ENCODE measurements at regions not wholly inside any gene's neighbourhood (a gene's known extent, or its start where the extent isn't known, plus 50 kb on each side); places are given as distances from the start of the nearest gene placed in this dataset.

DNA sequence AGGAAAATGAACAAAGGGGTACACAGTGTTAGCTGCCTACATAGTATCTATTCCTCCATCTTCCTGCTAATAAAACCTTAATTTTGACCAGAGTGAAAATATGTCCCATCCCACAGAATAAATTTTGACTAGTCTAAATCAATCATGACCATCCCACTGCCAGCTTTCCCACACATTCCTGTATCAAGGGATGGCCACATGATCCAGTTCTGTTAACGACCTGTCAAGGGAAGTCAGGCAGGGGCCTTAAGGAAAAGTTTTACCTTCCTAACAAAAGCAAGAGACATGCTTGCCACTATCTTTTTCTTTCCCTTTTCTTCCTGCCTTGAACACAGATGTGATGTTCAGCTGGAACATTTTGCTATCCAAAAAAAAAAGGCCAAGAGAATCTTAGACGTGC is 185.0 kb upstream of the CHAC2 start:
- no peak overlapping the region for H3K4me3 ChIP-seq (ENCODE audit: low read depth, low read length)
- TF ChIP-seq, protein P1, sequence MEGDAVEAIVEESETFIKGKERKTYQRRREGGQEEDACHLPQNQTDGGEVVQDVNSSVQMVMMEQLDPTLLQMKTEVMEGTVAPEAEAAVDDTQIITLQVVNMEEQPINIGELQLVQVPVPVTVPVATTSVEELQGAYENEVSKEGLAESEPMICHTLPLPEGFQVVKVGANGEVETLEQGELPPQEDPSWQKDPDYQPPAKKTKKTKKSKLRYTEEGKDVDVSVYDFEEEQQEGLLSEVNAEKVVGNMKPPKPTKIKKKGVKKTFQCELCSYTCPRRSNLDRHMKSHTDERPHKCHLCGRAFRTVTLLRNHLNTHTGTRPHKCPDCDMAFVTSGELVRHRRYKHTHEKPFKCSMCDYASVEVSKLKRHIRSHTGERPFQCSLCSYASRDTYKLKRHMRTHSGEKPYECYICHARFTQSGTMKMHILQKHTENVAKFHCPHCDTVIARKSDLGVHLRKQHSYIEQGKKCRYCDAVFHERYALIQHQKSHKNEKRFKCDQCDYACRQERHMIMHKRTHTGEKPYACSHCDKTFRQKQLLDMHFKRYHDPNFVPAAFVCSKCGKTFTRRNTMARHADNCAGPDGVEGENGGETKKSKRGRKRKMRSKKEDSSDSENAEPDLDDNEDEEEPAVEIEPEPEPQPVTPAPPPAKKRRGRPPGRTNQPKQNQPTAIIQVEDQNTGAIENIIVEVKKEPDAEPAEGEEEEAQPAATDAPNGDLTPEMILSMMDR (IDR thresholded peaks at IDR 0.05; ENCODE audit: borderline replicate concordance, insufficient read depth, low read depth, low read length), result no peak

DNA sequence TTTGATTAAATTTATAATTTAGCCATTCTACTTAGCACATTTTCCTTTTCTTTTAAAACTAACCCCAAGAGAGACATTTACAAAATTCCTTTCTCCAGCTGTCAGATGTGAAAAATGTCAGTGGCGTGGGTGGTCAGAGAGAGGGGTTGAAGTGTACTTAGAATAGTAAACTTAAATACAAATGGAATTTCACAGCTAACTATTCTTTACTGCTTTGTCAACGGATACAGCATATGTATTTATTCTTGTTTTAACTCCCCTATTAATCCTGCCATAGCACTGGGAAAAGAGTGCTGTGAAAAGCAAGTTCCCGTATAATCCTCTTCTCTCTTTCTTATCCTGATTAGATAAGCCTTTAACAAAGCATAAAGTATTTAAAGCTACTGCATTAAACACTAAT is 191.4 kb upstream of the CHAC2 start:
- TF ChIP-seq, protein P1 (IDR thresholded peaks at IDR 0.05; ENCODE audit: borderline replicate concordance, insufficient read depth, low read depth, low read length), result no peak

DNA sequence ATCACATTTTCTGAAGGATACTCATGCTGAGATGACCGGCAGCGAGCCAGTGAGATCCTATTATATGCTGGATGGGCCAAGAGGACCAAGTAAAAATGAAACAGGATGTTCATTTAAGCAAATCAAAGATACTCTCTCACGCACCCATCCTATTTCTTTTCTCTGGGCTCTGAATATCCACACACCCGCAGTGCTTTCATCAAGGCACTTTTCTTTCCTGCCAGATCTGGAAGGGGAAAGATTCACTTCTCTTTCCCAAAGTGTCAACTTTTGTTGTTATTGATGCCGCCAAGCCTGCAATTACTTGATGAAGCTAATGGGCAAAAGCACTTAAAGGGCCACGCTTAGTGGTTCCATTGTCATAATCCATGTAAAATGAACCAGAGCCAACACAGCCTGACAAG is 191.9 kb upstream of the CHAC2 start:
- TF ChIP-seq, protein P1 (IDR thresholded peaks at IDR 0.05; ENCODE audit: borderline replicate concordance, insufficient read depth, low read depth, low read length), result no peak
- no peak overlapping the region for H3K4me3 ChIP-seq (ENCODE audit: low read depth, low read length)

More for the DNA sequence above, 191.4 kb upstream of the CHAC2 start:
- H3K4me3 ChIP-seq (ENCODE audit: low read depth, low read length), result no peak overlapping the region

DNA sequence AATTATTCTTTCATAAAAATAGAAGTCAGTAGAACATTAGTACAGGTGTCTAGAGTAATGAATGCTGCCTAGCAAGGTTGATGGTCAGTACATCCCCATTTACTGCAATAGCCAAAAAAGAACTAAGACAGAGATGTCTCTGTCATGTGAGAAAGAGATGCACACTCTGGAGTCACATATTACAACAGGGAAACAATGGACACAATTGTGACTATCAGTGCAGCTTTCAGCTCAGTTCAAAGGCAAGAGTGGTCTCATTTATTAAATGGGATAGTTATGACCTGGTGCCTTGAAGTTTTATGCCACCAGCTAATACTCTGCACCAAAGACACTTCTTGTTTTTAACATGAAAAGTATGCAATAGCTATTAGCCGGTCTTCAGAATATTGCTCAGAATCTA is 194.9 kb upstream of the CHAC2 start:
- TF ChIP-seq, protein P1 (IDR thresholded peaks at IDR 0.05; ENCODE audit: borderline replicate concordance, insufficient read depth, low read depth, low read length), result no peak
- H3K4me3 ChIP-seq (ENCODE audit: low read depth, low read length), result no peak overlapping the region

DNA sequence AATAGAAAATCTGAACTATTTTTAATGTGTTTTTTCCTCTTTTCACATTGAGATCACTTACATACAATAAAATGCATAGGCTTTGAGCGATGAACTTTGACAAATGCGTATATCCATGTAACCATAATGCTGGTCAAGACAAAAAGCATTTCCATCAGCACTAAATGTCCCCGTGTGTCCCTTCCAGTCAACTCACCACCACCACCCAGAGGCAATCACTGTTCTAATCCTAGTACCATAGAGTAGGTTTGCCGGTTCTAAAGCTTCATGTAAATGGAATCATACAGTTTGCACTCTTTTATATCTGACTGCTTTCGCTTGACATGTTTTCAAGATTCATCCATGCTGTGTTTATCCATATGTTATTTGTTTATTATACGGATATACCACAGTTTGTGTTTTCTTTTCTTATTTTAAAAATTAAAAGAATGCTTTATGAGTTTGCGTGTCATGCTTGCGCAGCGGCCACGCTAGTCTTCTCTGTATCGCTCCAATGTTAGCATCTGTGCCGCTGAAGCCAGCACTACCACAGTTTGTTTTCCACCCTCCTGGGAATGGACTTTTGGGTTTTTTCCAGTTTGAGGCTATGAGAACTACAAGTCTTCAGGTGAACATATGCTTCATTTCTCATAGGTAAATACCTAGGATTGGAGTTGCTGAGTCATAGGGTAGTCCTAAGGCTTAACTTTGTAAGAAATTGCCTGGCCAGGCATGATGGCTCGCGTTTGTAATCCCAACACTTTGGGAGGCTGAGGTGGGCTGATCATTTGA is 197.5 kb upstream of the CHAC2 start:
- TF ChIP-seq, protein P1 (IDR thresholded peaks at IDR 0.05; ENCODE audit: borderline replicate concordance, insufficient read depth, low read depth, low read length), result no peak
- H3K4me3 ChIP-seq (ENCODE audit: low read depth, low read length), result no peak overlapping the region

DNA sequence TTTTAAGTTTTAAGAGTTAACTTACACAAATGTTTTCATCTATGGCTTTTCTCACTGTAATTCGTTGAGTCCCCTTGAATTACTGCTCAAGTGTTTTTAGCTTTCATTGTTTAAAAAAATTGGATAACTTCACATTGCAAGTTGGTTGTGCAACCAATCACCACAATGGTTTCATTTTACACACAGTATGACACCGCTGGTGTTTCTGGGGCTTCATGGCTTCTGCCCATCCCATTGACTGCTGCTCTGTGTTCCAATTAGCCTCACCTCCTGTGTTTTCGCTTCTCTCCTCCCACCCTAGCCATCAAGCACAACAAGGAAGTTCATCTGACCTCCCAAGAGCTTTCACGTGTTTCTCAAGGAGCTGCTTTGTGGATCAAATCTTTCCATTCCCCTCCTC is 199.1 kb upstream of the CHAC2 start:
- TF ChIP-seq, protein P1 (IDR thresholded peaks at IDR 0.05; ENCODE audit: borderline replicate concordance, insufficient read depth, low read depth, low read length), result no peak
- no peak overlapping the region for H3K4me3 ChIP-seq (ENCODE audit: low read depth, low read length)

DNA sequence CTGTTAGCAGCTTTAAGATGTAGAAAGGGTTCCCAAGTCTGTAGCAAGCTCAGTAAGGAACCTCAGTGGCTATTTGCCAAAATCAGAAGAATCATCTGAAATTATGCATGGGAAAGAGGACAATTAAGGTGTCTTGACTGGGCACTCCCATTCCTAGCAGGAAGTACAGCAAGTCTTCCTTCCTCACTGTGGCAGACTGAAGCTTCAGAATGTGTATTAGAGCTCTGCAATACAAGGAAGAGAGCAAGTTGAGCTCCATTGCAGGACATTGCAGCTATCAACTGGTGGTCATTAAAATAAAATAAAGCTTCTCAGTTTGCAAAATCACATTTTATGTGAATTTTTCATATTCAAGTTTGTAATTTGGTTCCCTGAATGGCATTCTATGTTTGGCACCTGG is 200.5 kb upstream of the CHAC2 start:
- TF ChIP-seq, protein P1 (IDR thresholded peaks at IDR 0.05; ENCODE audit: borderline replicate concordance, insufficient read depth, low read depth, low read length), result no peak

More for the DNA sequence above, 200.5 kb upstream of the CHAC2 start:
- no peak overlapping the region for H3K4me3 ChIP-seq (ENCODE audit: low read depth, low read length)
